ENCODE measurements at regions not wholly inside any gene's neighbourhood (a gene's known extent, or its start where the extent isn't known, plus 50 kb on each side); places are given as distances from the start of the nearest gene placed in this dataset.

GRCh38 chr4:111268769-111269414 is 646.0 kb upstream of the PITX2 start:
- TF ChIP-seq POLR2A (IDR thresholded peaks at IDR 0.05; ENCODE audit: control extremely low read depth in 1 of 2, low read depth in 2 of 2, low read length in 2 of 2) (no peak), EP300 (IDR thresholded peaks at IDR 0.05; ENCODE audit: borderline replicate concordance in 1 of 2, low read depth in 2 of 2, low read length in 2 of 2) (no peak), CTCF (IDR thresholded peaks at IDR 0.05; ENCODE audit: control extremely low read depth in 1 of 3, insufficient read depth in 1 of 3, low read depth in 1 of 3, low read length in 3 of 3) (no peak), USF2 (IDR thresholded peaks at IDR 0.05; ENCODE audit: low read length) (no peak)
